DND-41 (cell line): ENCODE measurements at regions not wholly inside any gene's neighbourhood (a gene's known extent, or its start where the extent isn't known, plus 50 kb on each side); places are given as distances from the start of the nearest gene placed in this dataset.

ENCODE experiments used
- CTCF ChIP-seq: IDR thresholded peaks from 2 replicates; pipeline ENCODE4 v1.5.1; 2012; ENCODE audit warnings: borderline replicate concordance, low read length, moderate library complexity, mild to moderate bottlenecking; ENCODE audit not compliant: poor library complexity, severe bottlenecking; ENCODE audit errors: extremely low read depth
- EZH2 ChIP-seq: IDR thresholded peaks from 3 replicates; pipeline ENCODE4 v1.6.1; 2012; ENCODE audit warnings: borderline replicate concordance, low read depth, mild to moderate bottlenecking, moderate library complexity, low read length, inconsistent platforms; ENCODE audit not compliant: severe bottlenecking

DNA sequence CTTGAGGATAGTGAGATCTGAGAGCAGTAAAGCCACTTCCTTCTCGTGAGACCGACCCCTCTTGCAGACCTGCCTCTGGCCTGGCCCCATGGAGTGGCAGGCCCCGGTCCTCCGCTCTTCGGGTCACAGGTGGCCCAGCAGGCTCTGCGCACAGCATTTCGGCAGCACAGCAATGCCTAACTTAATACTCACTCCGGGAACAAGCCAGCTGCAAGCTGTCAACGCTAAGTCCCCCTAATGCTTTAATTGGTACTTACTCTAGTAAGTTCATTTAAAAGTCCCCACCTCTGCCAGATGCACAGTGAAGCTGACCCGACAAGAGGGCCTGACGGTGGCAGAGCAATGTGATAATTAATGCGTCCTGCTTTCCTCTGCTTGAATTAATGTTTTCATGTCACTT, 349.3 kb upstream of the B3GAT1 start:
- no peak for TF ChIP-seq CTCF
- TF ChIP-seq EZH2 = no peak
